H1 (cell line): ENCODE measurements at regions not wholly inside any gene's neighbourhood (a gene's known extent, or its start where the extent isn't known, plus 50 kb on each side); places are given as distances from the start of the nearest gene placed in this dataset.

Experiments
- CTCF ChIA-PET: fragments of 300-600 bp; sonication (Branson Sonifier 250); formaldehyde crosslinking; loops from one replicate; lab custom pipeline; 2021; ENCODE audit not compliant: partially characterized antibody; lab: Charles Lee
- POLR2A ChIA-PET: fragments of 300-600 bp; sonication (Branson Sonifier 250); formaldehyde crosslinking; loops from one replicate; lab custom pipeline; 2021; ENCODE audit warnings: inconsistent platforms; ENCODE audit not compliant: partially characterized antibody; lab: Charles Lee
- DNase-seq, 2 experiments: peaks; one replicate each; pipeline versions ENCODE4 v3.0.0 to v3.0.0-alpha.2; 2010 to 2022; ENCODE audit warnings: low spot score in 2 of 2, low read depth in 1 of 2, mixed read lengths in 1 of 2
- FAIRE-seq: peaks from 2 replicates; lab custom pipeline; 2011; peaks lifted over from hg19 to GRCh38; lab: Jason Lieb, UNC
- H2AFZ ChIP-seq: 2 replicates; pipeline ENCODE4 v1.8.1; 2012; ENCODE audit warnings: low read length, inconsistent platforms
- H2AK5ac ChIP-seq: 2 replicates; pipeline ENCODE4 v1.6.1; 2013; ENCODE audit warnings: low read depth, low read length
- H2BK120ac ChIP-seq: replicated peaks from 2 replicates; pipeline ENCODE3; 2013; ENCODE audit warnings: low read depth, low read length, inconsistent platforms
- H2BK12ac ChIP-seq: 2 replicates; pipeline ENCODE4 v1.6.1; 2013; ENCODE audit warnings: low read depth, low read length
- H2BK15ac ChIP-seq: 2 replicates; pipeline ENCODE4 v1.6.1; 2013; ENCODE audit warnings: low read length
- H2BK20ac ChIP-seq: 2 replicates; pipeline ENCODE4 v1.6.1; 2013; ENCODE audit warnings: low read length
- H2BK5ac ChIP-seq: 2 replicates; pipeline ENCODE4 v1.6.1; 2013; ENCODE audit warnings: low read depth, low read length
- H3K14ac ChIP-seq: 2 replicates; pipeline ENCODE4 v1.6.1; 2013; ENCODE audit warnings: inconsistent platforms; ENCODE audit not compliant: insufficient read length
- H3K18ac ChIP-seq: 2 replicates; pipeline ENCODE4 v1.6.1; 2013; ENCODE audit warnings: low read length; ENCODE audit errors: extremely low read depth
- H3K23ac ChIP-seq: 2 replicates; pipeline ENCODE4 v1.6.1; 2013; ENCODE audit warnings: inconsistent platforms; ENCODE audit not compliant: insufficient read length
- H3K23me2 ChIP-seq: 2 replicates; pipeline ENCODE4 v1.6.1; 2013; ENCODE audit warnings: low read depth, low read length
- H3K27ac ChIP-seq: 2 replicates; pipeline ENCODE4 v1.6.1; 2011; ENCODE audit warnings: low read depth, low read length, inconsistent platforms
- H3K27me3 ChIP-seq, 4 experiments: replicated peaks in 1 of 4; 1 replicate in 1 of 4; 2 replicates in 3 of 4; pipeline versions ENCODE4 v1.6.1 to v1.8.1; 2011 to 2013; ENCODE audit warnings: low read length in 3 of 4, mild to moderate bottlenecking in 3 of 4, inconsistent platforms in 2 of 4, mixed read lengths in 2 of 4, moderate library complexity in 1 of 4; ENCODE audit not compliant: control insufficient read depth in 3 of 4, insufficient read depth in 3 of 4; ENCODE audit errors: extremely low read depth in 1 of 4
- H3K36me3 ChIP-seq, 4 experiments: 2 replicates each; pipeline versions ENCODE4 v1.6.1 to v1.8.1; 2011 to 2013; ENCODE audit warnings: mild to moderate bottlenecking in 4 of 4, low read length in 3 of 4, moderate library complexity in 2 of 4, control low read depth in 1 of 4, inconsistent platforms in 1 of 4; ENCODE audit not compliant: insufficient read depth in 4 of 4, control insufficient read depth in 2 of 4
- H3K4ac ChIP-seq: replicated peaks from 2 replicates; pipeline ENCODE3; 2013; ENCODE audit warnings: low read length, low read depth, mixed read lengths, inconsistent platforms; ENCODE audit not compliant: insufficient read length
- H3K4me1 ChIP-seq, 4 experiments: replicated peaks in 1 of 4; 1 replicate in 1 of 4; 2 replicates in 3 of 4; pipeline versions ENCODE4 v1.6.1 to v1.8.1; 2011 to 2013; ENCODE audit warnings: low read length in 3 of 4, inconsistent platforms in 2 of 4, mixed read lengths in 1 of 4; ENCODE audit not compliant: insufficient read depth in 4 of 4, control insufficient read depth in 3 of 4
- H3K4me2 ChIP-seq, 2 experiments: 2 replicates each; pipeline versions ENCODE4 v1.6.1 to v1.8.1; 2011 to 2013; ENCODE audit warnings: low read depth in 2 of 2, low read length in 2 of 2, control low read depth in 1 of 2, inconsistent platforms in 1 of 2, mild to moderate bottlenecking in 1 of 2; ENCODE audit not compliant: insufficient read depth in 1 of 2
- H3K4me3 ChIP-seq, 4 experiments: fragments of 200-600, 300-600 bp in 1 of 4; sonication (generic), shearing (Covaris generic), sonication (Bioruptor Twin) in 1 of 4; 2 replicates each; pipeline versions ENCODE4 v1.5.1 to v1.8.1; 2011 to 2016; ENCODE audit warnings: low read length in 4 of 4, low read depth in 3 of 4, control low read depth in 2 of 4, inconsistent platforms in 2 of 4, mild to moderate bottlenecking in 2 of 4, mixed read lengths in 1 of 4, moderate library complexity in 1 of 4; ENCODE audit not compliant: insufficient read depth in 2 of 4; ENCODE audit errors: extremely low read depth in 1 of 4
- H3K56ac ChIP-seq: replicated peaks from 2 replicates; pipeline ENCODE3; 2013; ENCODE audit warnings: low read depth, mild to moderate bottlenecking, mixed read lengths, low read length, inconsistent platforms; ENCODE audit not compliant: insufficient read length
- H3K79me1 ChIP-seq: 2 replicates; pipeline ENCODE4 v1.6.1; 2013; ENCODE audit warnings: low read depth, low read length, control low read depth
- H3K79me2 ChIP-seq, 2 experiments: 2 replicates each; pipeline versions ENCODE4 v1.6.1 to v1.8.1; 2012 to 2013; ENCODE audit warnings: low read length in 2 of 2, mild to moderate bottlenecking in 2 of 2, inconsistent platforms in 1 of 2; ENCODE audit not compliant: insufficient read depth in 2 of 2, control insufficient read depth in 1 of 2
- H3K9ac ChIP-seq, 4 experiments: replicated peaks in 1 of 4; 1 replicate in 1 of 4; 2 replicates in 3 of 4; pipeline versions ENCODE4 v1.6.1 to v1.8.1; 2011 to 2013; ENCODE audit warnings: low read depth in 3 of 4, low read length in 3 of 4, control low read depth in 2 of 4, mild to moderate bottlenecking in 2 of 4, moderate library complexity in 2 of 4, inconsistent platforms in 1 of 4; ENCODE audit errors: extremely low read depth in 1 of 4
- H3K9me3 ChIP-seq, 2 experiments: 2 replicates each; pipeline versions ENCODE4 v1.6.1 to v1.8.1; 2012 to 2013; ENCODE audit warnings: mild to moderate bottlenecking in 2 of 2, moderate library complexity in 2 of 2, control low read depth in 1 of 2, inconsistent platforms in 1 of 2, low read depth in 1 of 2, low read length in 1 of 2, mixed read lengths in 1 of 2; ENCODE audit not compliant: insufficient read depth in 2 of 2
- H4K20me1 ChIP-seq, 2 experiments: replicated peaks in 1 of 2; 2 replicates each; pipeline versions ENCODE3 to v1.8.1; 2011 to 2013; ENCODE audit warnings: inconsistent platforms in 2 of 2, low read length in 2 of 2, mild to moderate bottlenecking in 1 of 2; ENCODE audit not compliant: insufficient read depth in 2 of 2, control insufficient read depth in 1 of 2
- H4K5ac ChIP-seq: 2 replicates; pipeline ENCODE4 v1.6.1; 2013; ENCODE audit warnings: low read length, low read depth, mixed read lengths, inconsistent platforms; ENCODE audit not compliant: insufficient read length
- H4K8ac ChIP-seq: 2 replicates; pipeline ENCODE4 v1.8.0; 2013; ENCODE audit warnings: mild to moderate bottlenecking, moderate library complexity, low read length, inconsistent platforms; ENCODE audit not compliant: insufficient read depth; ENCODE audit errors: extremely low read depth
- H4K91ac ChIP-seq: replicated peaks from 2 replicates; pipeline ENCODE3; 2013; ENCODE audit warnings: low read length, mixed read lengths, inconsistent platforms; ENCODE audit not compliant: insufficient read length
- CEBPB ChIP-seq: IDR thresholded peaks from 2 replicates; pipeline ENCODE4 v1.6.1; 2012; ENCODE audit warnings: low read depth, low read length
- GABPA ChIP-seq: IDR thresholded peaks from 2 replicates; pipeline ENCODE4 v1.6.1; 2011; ENCODE audit warnings: mild to moderate bottlenecking, low read length, moderate library complexity, borderline replicate concordance; ENCODE audit not compliant: insufficient read depth
- WGBS, 2 experiments: shearing (Covaris generic) in 1 of 2; methylation state at CpG; one replicate each; pipeline versions ENCODE4 v1.1.6 to v1.1.7; 2013 to 2015; ENCODE audit warnings: low lambda C conversion rate in 2 of 2, mixed read lengths in 2 of 2, inconsistent platforms in 1 of 2, low coverage in 1 of 2, missing lambda C conversion rate in 1 of 2; ENCODE audit not compliant: insufficient replicate concordance in 2 of 2, insufficient coverage in 1 of 2, insufficient read length in 1 of 2; ENCODE audit errors: extremely low coverage in 1 of 2, missing lambda C conversion rate in 1 of 2; 5-methylcytosine and 5-hydroxymethylcytosine counted together

DNA sequence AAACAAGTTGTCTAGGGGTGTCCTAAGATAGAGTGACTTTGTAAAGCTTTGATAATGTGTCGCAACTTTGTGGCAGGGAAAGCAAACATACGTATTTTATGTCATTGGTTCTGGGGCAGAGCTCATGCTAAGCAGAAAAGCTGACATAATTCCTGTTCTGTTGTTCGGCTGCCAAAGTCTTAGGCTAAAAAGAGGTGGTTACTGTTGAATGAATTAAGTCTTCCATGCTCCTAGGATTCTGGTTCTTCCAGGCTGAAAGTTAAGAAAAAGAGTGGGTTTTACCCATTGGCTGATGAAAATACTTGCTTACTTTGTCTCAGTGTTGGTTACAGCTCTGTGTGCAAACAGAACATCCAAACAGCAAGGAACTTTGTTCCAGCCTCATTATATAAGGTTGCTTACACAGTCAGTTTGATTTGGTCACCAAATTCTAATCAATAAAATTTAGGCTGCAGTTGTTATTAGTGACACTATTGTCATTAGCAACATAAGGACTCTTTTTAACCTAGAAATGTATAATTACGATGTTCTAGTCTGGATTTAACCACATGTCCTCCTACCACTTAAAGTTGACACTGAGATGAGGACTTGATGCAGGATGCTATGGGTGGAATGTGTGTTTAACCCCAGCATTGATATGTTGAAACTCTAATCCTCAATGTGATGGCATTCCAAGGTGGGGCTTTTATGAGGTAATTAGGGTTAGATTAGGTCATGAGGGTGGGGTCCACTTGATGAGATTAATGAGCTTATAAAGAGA is 114.0 kb upstream of the GOT2 start:
- no peak overlapping the region for H3K14ac ChIP-seq
- H3K56ac ChIP-seq, result no peak overlapping the region
- no peak for DNase-seq
- no peak overlapping the region for H2BK120ac ChIP-seq
- no peaks in the 10 kb centered on the region for H3K79me1 ChIP-seq
- ChIA-PET CTCF (interaction anchor here (0.9 kb wide), 1 partner anchor 9 kb away, joined by 3 read pairs; no protein-coding TSS in a partner anchor), POLR2A (no interaction called here)
- H2BK20ac ChIP-seq, result no peak overlapping the region
- peaks cover 0 to 1% (median 0%) of the 10 kb centered on the region in 4 experiments; a peak in 1 of 7 replicates for H3K27me3 ChIP-seq
- TF ChIP-seq GABPA (no peak), CEBPB (peak; percentile 8; the same call in 1 of the 2 replicates)
- no peaks in the 10 kb centered on the region for H4K20me1 ChIP-seq
- H2AK5ac ChIP-seq, result no peak overlapping the region
- H3K4me1 ChIP-seq, result no peaks in the 10 kb centered on the region
- 80% methylated on average over 4 of the region's 4 CpGs; no CpG with 5 or more reads in 1 of the 2 experiments for WGBS, 2 experiments
- H3K9ac ChIP-seq, result no peak overlapping the region
- peaks cover 3 to 8% of the 10 kb centered on the region in 2 experiments; a peak in 2 of 4 replicates for H3K9me3 ChIP-seq
- H2BK15ac ChIP-seq, result no peak overlapping the region
- H3K4me2 ChIP-seq, result no peak overlapping the region
- H4K8ac ChIP-seq, result no peak overlapping the region
- H3K4ac ChIP-seq, result no peak overlapping the region
- no peak overlapping the region for H3K18ac ChIP-seq
- H3K4me3 ChIP-seq, result no peak overlapping the region
- H3K27ac ChIP-seq, result no peak overlapping the region
- no peaks in the 10 kb centered on the region for H3K79me2 ChIP-seq
- no peak overlapping the region for H4K5ac ChIP-seq
- no peak overlapping the region for H4K91ac ChIP-seq
- no peak overlapping the region for H2BK5ac ChIP-seq
- FAIRE-seq, result no peak
- H3K36me3 ChIP-seq, result no peaks in the 10 kb centered on the region
- H3K23me2 ChIP-seq, result no peaks in the 10 kb centered on the region
- H2BK12ac ChIP-seq, result no peak overlapping the region
- H2AFZ ChIP-seq, result no peak overlapping the region
- H3K23ac ChIP-seq, result no peak overlapping the region
